HCT116 (cell line): ENCODE measurements at regions not wholly inside any gene's neighbourhood (a gene's known extent, or its start where the extent isn't known, plus 50 kb on each side); places are given as distances from the start of the nearest gene placed in this dataset.

Experiments used
- ATAC-seq: fragments of 200-7000 bp; cut with Tn5 transposase; 2 replicates; pipeline ENCODE4 v1.9.1; 2020; ENCODE audit warnings: mild to moderate bottlenecking, moderate library complexity
- BruUV-seq: library from RNA; stranded (reverse); fragments of 400-500 nt; replicated peaks from 2 replicates; lab custom pipeline; 2021; lab: Mats Ljungman, UMichigan
- CTCF ChIA-PET: fragments of 300-600 bp; sonication (Branson Sonifier 250); formaldehyde crosslinking; loops from one replicate; lab custom pipeline; 2021; ENCODE audit warnings: antibody characterized with exemption; lab: Charles Lee
- POLR2A ChIA-PET: fragments of 300-600, 350-600 bp; sonication (Branson Sonifier 250); formaldehyde crosslinking; loops from one replicate; lab custom pipeline; 2021; ENCODE audit warnings: antibody characterized with exemption; lab: Charles Lee
- RAD21 ChIA-PET, 2 experiments: fragments of 300-600 bp; sonication (Branson Sonifier 250); formaldehyde crosslinking; loops; one replicate each; lab custom pipeline; 2023; ENCODE audit warnings: low total read pairs in 2 of 2; ENCODE audit not compliant: uncharacterized antibody in 2 of 2, unreplicated experiment in 2 of 2, low non-redundant PET in 1 of 2; lab: Charles Lee
- DNase-seq: peaks from one replicate; pipeline ENCODE4 v3.0.0-alpha.2; 2010; ENCODE audit warnings: low read depth, low spot score
- H2AFZ ChIP-seq: fragments of 200-600 bp; shearing (Covaris generic), sonication (generic); 2 replicates; pipeline ENCODE4 v1.6.1; 2017; ENCODE audit warnings: low read depth, mixed run types, mixed read lengths, antibody characterized with exemption, low read length; ENCODE audit not compliant: poor library complexity, severe bottlenecking
- H3K27ac ChIP-seq: 2 replicates; pipeline ENCODE4 v1.5.1; 2012; ENCODE audit warnings: low read depth, low read length
- H3K27me3 ChIP-seq: fragments of 200-600 bp; sonication (generic); 2 replicates; pipeline ENCODE4 v1.6.1; 2016; ENCODE audit warnings: mixed run types, low read length, mixed read lengths; ENCODE audit not compliant: insufficient read depth
- H3K36me3 ChIP-seq, 2 experiments: fragments of 200-500 bp in 1 of 2; fragments of 200-600 bp in 1 of 2; sonication (Bioruptor generic) in 1 of 2; sonication (generic) in 1 of 2; 2 replicates each; pipeline versions ENCODE4 v1.5.1 to v1.6.1; 2014 to 2016; ENCODE audit warnings: low read length in 2 of 2, inconsistent platforms in 1 of 2, mixed read lengths in 1 of 2, mixed run types in 1 of 2; ENCODE audit not compliant: insufficient read depth in 2 of 2, control insufficient read depth in 1 of 2
- H3K4me1 ChIP-seq, 2 experiments: fragments of 200-600 bp in 1 of 2; sonication (generic) in 1 of 2; 2 replicates each; pipeline versions ENCODE4 v1.5.1 to v1.6.1; 2012 to 2017; ENCODE audit warnings: low read length in 2 of 2, inconsistent platforms in 1 of 2, mild to moderate bottlenecking in 1 of 2, mixed read lengths in 1 of 2, mixed run types in 1 of 2, moderate library complexity in 1 of 2; ENCODE audit not compliant: insufficient read depth in 2 of 2, control insufficient read depth in 1 of 2
- H3K4me2 ChIP-seq: fragments of 200-600 bp; sonication (generic); 2 replicates; pipeline ENCODE4 v1.6.1; 2017; ENCODE audit warnings: mixed run types, low read length, mixed read lengths
- H3K4me3 ChIP-seq, 2 experiments: fragments of 200-600 bp in 1 of 2; sonication (generic) in 1 of 2; replicated peaks in 1 of 2; 2 replicates each; pipeline ENCODE4 v1.5.1; 2011 to 2016; ENCODE audit warnings: low read length in 2 of 2, control low read depth in 1 of 2, low read depth in 1 of 2, mild to moderate bottlenecking in 1 of 2, mixed read lengths in 1 of 2, mixed run types in 1 of 2
- H3K79me2 ChIP-seq: fragments of 200-600 bp; sonication (generic); 2 replicates; pipeline ENCODE4 v1.6.1; 2017; ENCODE audit warnings: mild to moderate bottlenecking, mixed run types, low read length, moderate library complexity, mixed read lengths; ENCODE audit not compliant: insufficient read depth
- H3K9ac ChIP-seq: fragments of 200-600 bp; sonication (generic); 2 replicates; pipeline ENCODE4 v1.6.1; 2016; ENCODE audit warnings: low read length, mixed read lengths
- H3K9me2 ChIP-seq: fragments of 200-600 bp; sonication (generic), shearing (Covaris generic); 2 replicates; pipeline ENCODE4 v1.6.1; 2017; ENCODE audit warnings: mixed run types, mild to moderate bottlenecking, moderate library complexity; ENCODE audit not compliant: insufficient read depth
- H3K9me3 ChIP-seq, 2 experiments: fragments of 200-500 bp in 1 of 2; fragments of 200-600 bp in 1 of 2; sonication (Bioruptor generic) in 1 of 2; sonication (generic) in 1 of 2; 2 replicates each; pipeline ENCODE4 v1.6.1; 2014 to 2017; ENCODE audit warnings: low read length in 2 of 2, mixed read lengths in 2 of 2, inconsistent platforms in 1 of 2, low read depth in 1 of 2, mild to moderate bottlenecking in 1 of 2, mixed run types in 1 of 2, moderate library complexity in 1 of 2; ENCODE audit not compliant: control insufficient read depth in 1 of 2, insufficient read depth in 1 of 2
- H4K20me1 ChIP-seq: fragments of 200-600 bp; sonication (generic), shearing (Covaris generic); 2 replicates; pipeline ENCODE4 v1.6.1; 2017; ENCODE audit warnings: mixed run types, mild to moderate bottlenecking, moderate library complexity; ENCODE audit not compliant: insufficient read depth
- EGR1 ChIP-seq: IDR thresholded peaks from 2 replicates; pipeline ENCODE4 v1.6.1; 2012; ENCODE audit warnings: low read depth
- EZH2 ChIP-seq: fragments of 200-600 bp; sonication (generic); IDR thresholded peaks from 2 replicates; pipeline ENCODE4 v1.6.1; 2017; ENCODE audit warnings: antibody characterized with exemption, mixed run types
- EZH2phosphoT487 ChIP-seq: fragments of 200-600 bp; IDR thresholded peaks from 2 replicates; pipeline ENCODE4 v1.6.1; 2018; ENCODE audit warnings: antibody characterized with exemption, borderline replicate concordance
- FOSL1 ChIP-seq: IDR thresholded peaks from 2 replicates; pipeline ENCODE4 v1.6.1; 2012; ENCODE audit warnings: low read depth
- POLR2A ChIP-seq: IDR thresholded peaks from 2 replicates; pipeline ENCODE4 v1.7.0; 2011; ENCODE audit warnings: borderline replicate concordance; ENCODE audit not compliant: insufficient read depth, insufficient read length; ENCODE audit errors: extremely low read depth
- POLR2AphosphoS5 ChIP-seq: IDR thresholded peaks from 2 replicates; pipeline ENCODE4 v1.6.1; 2011; ENCODE audit warnings: mild to moderate bottlenecking, low read depth, low read length, moderate library complexity
- SP1 ChIP-seq: IDR thresholded peaks from 2 replicates; pipeline ENCODE4 v1.6.1; 2012; ENCODE audit warnings: low read depth
- TCF7L2 ChIP-seq: IDR thresholded peaks from 2 replicates; pipeline ENCODE4 v1.7.0; 2011; ENCODE audit warnings: borderline replicate concordance, inconsistent platforms; ENCODE audit not compliant: insufficient read depth, insufficient read length; ENCODE audit errors: extremely low read depth
- YY1 ChIP-seq: IDR thresholded peaks from 2 replicates; pipeline ENCODE4 v1.6.1; 2011; ENCODE audit warnings: low read length, low read depth, moderate library complexity, mild to moderate bottlenecking; ENCODE audit not compliant: insufficient replicate concordance; ENCODE audit errors: extremely low read depth
- ZNF274 ChIP-seq: fragments of 200-500 bp; sonication (Bioruptor generic); IDR thresholded peaks from 2 replicates; pipeline ENCODE4 v1.6.1; 2014; ENCODE audit warnings: mild to moderate bottlenecking, low read depth, low read length, inconsistent platforms
- intact Hi-C: fragments of 100-400 bp; cut with micrococcal nuclease; formaldehyde crosslinking; loops from 2 replicates; pipeline ENCODE4 v1.10.0; 2022
- TF ChIP-seq, protein P1 (sequence below): IDR thresholded peaks from 2 replicates; pipeline ENCODE4 v1.6.1; 2011; ENCODE audit warnings: mild to moderate bottlenecking, low read length, moderate library complexity; ENCODE audit not compliant: insufficient replicate concordance; ENCODE audit errors: extremely low read depth
- TF ChIP-seq, protein P2 (sequence below): IDR thresholded peaks from 2 replicates; pipeline ENCODE4 v1.6.1; 2012
- TF ChIP-seq, protein P3 (sequence below): IDR thresholded peaks from 2 replicates; pipeline ENCODE4 v1.6.1; 2012; ENCODE audit warnings: low read depth
- TF ChIP-seq, protein P4 (sequence below), 3 experiments: fragments of 200-600 bp in 1 of 3; sonication (generic) in 1 of 3; IDR thresholded peaks in 2 of 3; conservative IDR thresholded peaks in 1 of 3; 2 replicates each; pipeline ENCODE4 v1.5.1; 2012 to 2017; ENCODE audit warnings: low read depth in 2 of 3, low read length in 2 of 3, antibody characterized with exemption in 1 of 3, borderline replicate concordance in 1 of 3, control low read depth in 1 of 3, mild to moderate bottlenecking in 1 of 3, mixed read lengths in 1 of 3, mixed run types in 1 of 3, moderate library complexity in 1 of 3; ENCODE audit not compliant: insufficient read depth in 1 of 3

DNA sequence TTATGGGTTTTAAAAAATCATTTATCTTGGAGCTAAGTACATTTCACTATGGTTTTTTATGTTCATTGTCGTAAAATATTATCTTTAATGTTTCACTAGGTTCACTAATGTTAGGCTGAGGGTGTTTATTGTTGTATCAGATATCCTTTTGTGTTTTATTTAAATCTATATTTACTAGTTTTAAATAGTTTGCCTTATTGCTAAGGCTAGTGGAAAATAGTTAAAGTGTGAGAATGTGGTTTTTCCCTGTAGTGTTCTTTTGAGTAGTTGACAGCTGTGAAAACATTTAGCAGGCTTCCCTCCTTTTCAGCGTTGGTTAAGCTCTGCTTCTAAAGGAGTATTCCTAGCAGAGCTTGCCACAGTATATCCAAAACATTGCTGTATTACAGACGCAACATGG, 139.0 kb downstream of the TM9SF2 start:
- Histone ChIP-seq H3K27ac (no peak overlapping the region), H3K9me2 (no peaks in the 10 kb centered on the region), H3K4me2 (no peak overlapping the region), H4K20me1 (no peaks in the 10 kb centered on the region), H3K36me3 (no peaks in the 10 kb centered on the region), H3K9me3 (no peaks in the 10 kb centered on the region), H3K9ac (no peak overlapping the region), H3K4me3 (no peak overlapping the region), H3K4me1 (no peaks in the 10 kb centered on the region), H2AFZ (no peak overlapping the region), H3K79me2 (no peaks in the 10 kb centered on the region), H3K27me3 (no peaks in the 10 kb centered on the region)
- BruUV-seq = no TSS peak
- no peak for TF ChIP-seq ZNF274
- TF ChIP-seq FOSL1 = no peak
- TF ChIP-seq, protein P1, sequence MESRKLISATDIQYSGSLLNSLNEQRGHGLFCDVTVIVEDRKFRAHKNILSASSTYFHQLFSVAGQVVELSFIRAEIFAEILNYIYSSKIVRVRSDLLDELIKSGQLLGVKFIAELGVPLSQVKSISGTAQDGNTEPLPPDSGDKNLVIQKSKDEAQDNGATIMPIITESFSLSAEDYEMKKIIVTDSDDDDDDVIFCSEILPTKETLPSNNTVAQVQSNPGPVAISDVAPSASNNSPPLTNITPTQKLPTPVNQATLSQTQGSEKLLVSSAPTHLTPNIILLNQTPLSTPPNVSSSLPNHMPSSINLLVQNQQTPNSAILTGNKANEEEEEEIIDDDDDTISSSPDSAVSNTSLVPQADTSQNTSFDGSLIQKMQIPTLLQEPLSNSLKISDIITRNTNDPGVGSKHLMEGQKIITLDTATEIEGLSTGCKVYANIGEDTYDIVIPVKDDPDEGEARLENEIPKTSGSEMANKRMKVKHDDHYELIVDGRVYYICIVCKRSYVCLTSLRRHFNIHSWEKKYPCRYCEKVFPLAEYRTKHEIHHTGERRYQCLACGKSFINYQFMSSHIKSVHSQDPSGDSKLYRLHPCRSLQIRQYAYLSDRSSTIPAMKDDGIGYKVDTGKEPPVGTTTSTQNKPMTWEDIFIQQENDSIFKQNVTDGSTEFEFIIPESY = no peak
- TF ChIP-seq, protein P2, sequence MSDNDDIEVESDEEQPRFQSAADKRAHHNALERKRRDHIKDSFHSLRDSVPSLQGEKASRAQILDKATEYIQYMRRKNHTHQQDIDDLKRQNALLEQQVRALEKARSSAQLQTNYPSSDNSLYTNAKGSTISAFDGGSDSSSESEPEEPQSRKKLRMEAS = no peak
- TF ChIP-seq POLR2A = no peak
- no peak for TF ChIP-seq SP1
- no peak for TF ChIP-seq TCF7L2
- no peak for TF ChIP-seq EGR1
- no peak for TF ChIP-seq POLR2AphosphoS5
- TF ChIP-seq EZH2phosphoT487 = no peak
- no peak for TF ChIP-seq YY1
- no peak for TF ChIP-seq EZH2
- TF ChIP-seq, protein P3, sequence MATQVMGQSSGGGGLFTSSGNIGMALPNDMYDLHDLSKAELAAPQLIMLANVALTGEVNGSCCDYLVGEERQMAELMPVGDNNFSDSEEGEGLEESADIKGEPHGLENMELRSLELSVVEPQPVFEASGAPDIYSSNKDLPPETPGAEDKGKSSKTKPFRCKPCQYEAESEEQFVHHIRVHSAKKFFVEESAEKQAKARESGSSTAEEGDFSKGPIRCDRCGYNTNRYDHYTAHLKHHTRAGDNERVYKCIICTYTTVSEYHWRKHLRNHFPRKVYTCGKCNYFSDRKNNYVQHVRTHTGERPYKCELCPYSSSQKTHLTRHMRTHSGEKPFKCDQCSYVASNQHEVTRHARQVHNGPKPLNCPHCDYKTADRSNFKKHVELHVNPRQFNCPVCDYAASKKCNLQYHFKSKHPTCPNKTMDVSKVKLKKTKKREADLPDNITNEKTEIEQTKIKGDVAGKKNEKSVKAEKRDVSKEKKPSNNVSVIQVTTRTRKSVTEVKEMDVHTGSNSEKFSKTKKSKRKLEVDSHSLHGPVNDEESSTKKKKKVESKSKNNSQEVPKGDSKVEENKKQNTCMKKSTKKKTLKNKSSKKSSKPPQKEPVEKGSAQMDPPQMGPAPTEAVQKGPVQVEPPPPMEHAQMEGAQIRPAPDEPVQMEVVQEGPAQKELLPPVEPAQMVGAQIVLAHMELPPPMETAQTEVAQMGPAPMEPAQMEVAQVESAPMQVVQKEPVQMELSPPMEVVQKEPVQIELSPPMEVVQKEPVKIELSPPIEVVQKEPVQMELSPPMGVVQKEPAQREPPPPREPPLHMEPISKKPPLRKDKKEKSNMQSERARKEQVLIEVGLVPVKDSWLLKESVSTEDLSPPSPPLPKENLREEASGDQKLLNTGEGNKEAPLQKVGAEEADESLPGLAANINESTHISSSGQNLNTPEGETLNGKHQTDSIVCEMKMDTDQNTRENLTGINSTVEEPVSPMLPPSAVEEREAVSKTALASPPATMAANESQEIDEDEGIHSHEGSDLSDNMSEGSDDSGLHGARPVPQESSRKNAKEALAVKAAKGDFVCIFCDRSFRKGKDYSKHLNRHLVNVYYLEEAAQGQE = no peak
- TF ChIP-seq, protein P4, sequence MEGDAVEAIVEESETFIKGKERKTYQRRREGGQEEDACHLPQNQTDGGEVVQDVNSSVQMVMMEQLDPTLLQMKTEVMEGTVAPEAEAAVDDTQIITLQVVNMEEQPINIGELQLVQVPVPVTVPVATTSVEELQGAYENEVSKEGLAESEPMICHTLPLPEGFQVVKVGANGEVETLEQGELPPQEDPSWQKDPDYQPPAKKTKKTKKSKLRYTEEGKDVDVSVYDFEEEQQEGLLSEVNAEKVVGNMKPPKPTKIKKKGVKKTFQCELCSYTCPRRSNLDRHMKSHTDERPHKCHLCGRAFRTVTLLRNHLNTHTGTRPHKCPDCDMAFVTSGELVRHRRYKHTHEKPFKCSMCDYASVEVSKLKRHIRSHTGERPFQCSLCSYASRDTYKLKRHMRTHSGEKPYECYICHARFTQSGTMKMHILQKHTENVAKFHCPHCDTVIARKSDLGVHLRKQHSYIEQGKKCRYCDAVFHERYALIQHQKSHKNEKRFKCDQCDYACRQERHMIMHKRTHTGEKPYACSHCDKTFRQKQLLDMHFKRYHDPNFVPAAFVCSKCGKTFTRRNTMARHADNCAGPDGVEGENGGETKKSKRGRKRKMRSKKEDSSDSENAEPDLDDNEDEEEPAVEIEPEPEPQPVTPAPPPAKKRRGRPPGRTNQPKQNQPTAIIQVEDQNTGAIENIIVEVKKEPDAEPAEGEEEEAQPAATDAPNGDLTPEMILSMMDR (IDR thresholded peaks at IDR 0.05 in 2 of 3, conservative IDR thresholded peaks at IDR 0.05 in 1 of 3; ENCODE audit: borderline replicate concordance in 1 of 3, insufficient read depth in 1 of 3, low read depth in 2 of 3, low read length in 2 of 3) = no peak
- RAD21 ChIA-PET = no interaction called here
- CTCF ChIA-PET = no interaction called here
- intact Hi-C loops = no loop called here
- DNase-seq = no peak
- POLR2A ChIA-PET = no interaction called here
- ATAC-seq = no peak
